Glomerular endothelial cell (primary cell): ENCODE measurements at regions not wholly inside any gene's neighbourhood (a gene's known extent, or its start where the extent isn't known, plus 50 kb on each side); places are given as distances from the start of the nearest gene placed in this dataset.

Experiments used
- DNase-seq: peaks from one replicate; pipeline ENCODE4 v3.0.0-alpha.2; 2011; ENCODE audit warnings: low read depth, low spot score; ENCODE audit errors: extremely low read depth

GRCh38 chr2:120863146-120863545, 127.5 kb downstream of the GLI2 start:
- no peak for DNase-seq

- DNase-seq = no peak
Measured at GRCh38 chr2:120863661-120864320, 128.1 kb downstream of the GLI2 start.

- DNase-seq = no peak
Measured at GRCh38 chr2:120864981-120865380, 129.3 kb downstream of the GLI2 start.

- no peak for DNase-seq
Measured at GRCh38 chr2:120865656-120866055, 130.0 kb downstream of the GLI2 start.

GRCh38 chr2:120866071-120866470, 130.4 kb downstream of the GLI2 start:
- no peak for DNase-seq

- no peak for DNase-seq
Measured at GRCh38 chr2:120866483-120867140, 130.9 kb downstream of the GLI2 start.

GRCh38 chr2:120867290-120868241, 131.9 kb downstream of the GLI2 start:
- no peak for DNase-seq

- no peak for DNase-seq
Measured at GRCh38 chr2:120868366-120868765, 132.7 kb downstream of the GLI2 start.

GRCh38 chr2:120869036-120869729, 133.5 kb downstream of the GLI2 start:
- no peak for DNase-seq

- no peak for DNase-seq
Measured at GRCh38 chr2:120869730-120870466, 134.2 kb downstream of the GLI2 start.

GRCh38 chr2:120870467-120870788, 134.8 kb downstream of the GLI2 start:
- DNase-seq = no peak

- no peak for DNase-seq
Measured at GRCh38 chr2:120871016-120871635, 135.5 kb downstream of the GLI2 start.

- no peak for DNase-seq
Measured at GRCh38 chr2:120871881-120872620, 136.4 kb downstream of the GLI2 start.

- no peak for DNase-seq
Measured at GRCh38 chr2:120873958-120874887, 138.6 kb downstream of the GLI2 start.

- no peak for DNase-seq
Measured at GRCh38 chr2:120874888-120875275, 139.2 kb downstream of the GLI2 start.

- DNase-seq = no peak
Measured at GRCh38 chr2:120875431-120875830, 139.8 kb downstream of the GLI2 start.

- DNase-seq = no peak
Measured at GRCh38 chr2:120876526-120877280, 141.0 kb downstream of the GLI2 start.
